Mucosa of descending colon (tissue), 3 donors: ENCODE measurements at regions not wholly inside any gene's neighbourhood (a gene's known extent, or its start where the extent isn't known, plus 50 kb on each side); places are given as distances from the start of the nearest gene placed in this dataset.
A peak's percentile ranks its signal among the peaks of the same experiment; 100 is the strongest.

Experiments used
- ATAC-seq: fragments of 200-7000 bp; cut with Tn5 transposase; one replicate; pipeline ENCODE4 v1.9.1; 2020; ENCODE audit warnings: mild to moderate bottlenecking, moderate library complexity
- DNase-seq, 3 donors: peaks; one replicate each; pipeline ENCODE4 v3.0.0-alpha.2; 2020
- H3K36me3 ChIP-seq: fragments of 200-600 bp; one replicate; pipeline ENCODE4 v1.8.0; 2021; ENCODE audit warnings: low read depth, mild to moderate bottlenecking
- H3K4me1 ChIP-seq: fragments of 200-600 bp; one replicate; pipeline ENCODE4 v1.8.0; 2021; ENCODE audit warnings: low read depth, mild to moderate bottlenecking
- H3K4me3 ChIP-seq: fragments of 200-600 bp; one replicate; pipeline ENCODE4 v1.8.0; 2021; ENCODE audit warnings: mild to moderate bottlenecking
- H3K9me3 ChIP-seq: fragments of 200-600 bp; one replicate; pipeline ENCODE4 v1.8.0; 2021; ENCODE audit warnings: mild to moderate bottlenecking
- intact Hi-C, 2 donors: fragments of 100-400 bp; cut with DNase I in 1 of 2; cut with micrococcal nuclease in 1 of 2; formaldehyde crosslinking; loops; one replicate each; pipeline versions ENCODE4 v1.11.0 to v1.11.1; 2022; cut with DNase I, micrococcal nuclease
- TF ChIP-seq, protein P1 (sequence below): fragments of 200-600 bp; IDR thresholded peaks from one replicate; pipeline ENCODE4 v1.8.0; 2022; ENCODE audit warnings: antibody characterized with exemption, mild to moderate bottlenecking
- donor health status: DM: no; HTN: no; CAD: no; lungs with moderate emphysema.
- donor health status: DM: no; HTN: no; CAD: no.
- donor health status: DM: no; HTN: yes; CAD: no.

DNA sequence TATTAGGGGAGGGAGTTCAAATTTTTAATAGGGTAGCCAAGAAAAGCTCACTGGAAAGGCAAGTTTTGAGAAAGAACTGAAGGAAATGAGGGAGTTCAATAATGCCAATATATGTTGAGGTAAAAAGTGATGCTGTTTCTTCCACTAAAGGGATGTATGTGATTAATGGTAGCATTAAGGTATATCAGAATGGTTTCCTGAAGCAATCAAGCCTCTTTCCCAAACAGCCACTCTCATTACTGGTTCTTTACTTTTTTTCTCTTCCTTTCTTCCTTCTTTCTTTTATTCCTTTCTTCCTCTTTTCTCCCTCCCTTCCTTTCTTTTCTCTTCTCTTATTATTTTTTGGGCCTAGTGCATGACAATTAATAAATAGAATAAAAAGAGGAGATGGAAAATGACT, 433.5 kb downstream of the SATB2 start:
- Histone ChIP-seq H3K4me1 (no peaks in the 10 kb centered on the region), H3K36me3 (no peaks in the 10 kb centered on the region), H3K4me3 (no peak overlapping the region), H3K9me3 (no peaks in the 10 kb centered on the region)
- ATAC-seq (no peak), DNase-seq (no peak)
- intact Hi-C loops: no loop called here
- TF ChIP-seq, protein P1, sequence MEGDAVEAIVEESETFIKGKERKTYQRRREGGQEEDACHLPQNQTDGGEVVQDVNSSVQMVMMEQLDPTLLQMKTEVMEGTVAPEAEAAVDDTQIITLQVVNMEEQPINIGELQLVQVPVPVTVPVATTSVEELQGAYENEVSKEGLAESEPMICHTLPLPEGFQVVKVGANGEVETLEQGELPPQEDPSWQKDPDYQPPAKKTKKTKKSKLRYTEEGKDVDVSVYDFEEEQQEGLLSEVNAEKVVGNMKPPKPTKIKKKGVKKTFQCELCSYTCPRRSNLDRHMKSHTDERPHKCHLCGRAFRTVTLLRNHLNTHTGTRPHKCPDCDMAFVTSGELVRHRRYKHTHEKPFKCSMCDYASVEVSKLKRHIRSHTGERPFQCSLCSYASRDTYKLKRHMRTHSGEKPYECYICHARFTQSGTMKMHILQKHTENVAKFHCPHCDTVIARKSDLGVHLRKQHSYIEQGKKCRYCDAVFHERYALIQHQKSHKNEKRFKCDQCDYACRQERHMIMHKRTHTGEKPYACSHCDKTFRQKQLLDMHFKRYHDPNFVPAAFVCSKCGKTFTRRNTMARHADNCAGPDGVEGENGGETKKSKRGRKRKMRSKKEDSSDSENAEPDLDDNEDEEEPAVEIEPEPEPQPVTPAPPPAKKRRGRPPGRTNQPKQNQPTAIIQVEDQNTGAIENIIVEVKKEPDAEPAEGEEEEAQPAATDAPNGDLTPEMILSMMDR: no peak

DNA sequence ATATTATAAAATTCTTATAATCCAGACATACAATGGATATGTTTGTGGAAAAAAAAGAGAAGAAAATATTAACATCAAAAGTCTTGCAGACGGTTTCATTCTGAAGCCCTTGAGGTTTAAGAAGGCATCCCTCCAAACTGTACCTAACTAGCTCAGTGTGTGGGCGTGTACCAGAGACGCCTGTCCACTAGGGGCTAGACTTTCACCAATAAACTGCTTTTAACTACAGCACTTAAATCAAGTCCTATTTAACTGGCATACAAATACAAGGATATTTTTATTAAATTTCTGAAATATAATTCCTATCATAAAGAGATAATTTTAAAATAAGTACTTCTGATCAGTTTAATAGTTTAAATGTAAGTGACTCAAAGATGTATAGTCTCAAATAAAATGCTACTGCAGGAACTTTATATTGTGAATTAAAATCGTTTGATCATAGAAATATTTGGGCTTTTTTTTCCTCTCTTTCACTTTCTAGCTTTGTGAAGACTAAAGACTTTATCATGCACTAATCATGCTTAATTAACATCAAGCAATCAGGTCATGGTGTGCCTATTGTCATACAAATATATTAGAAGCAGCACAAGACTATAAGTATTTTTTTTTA, 437.7 kb downstream of the SATB2 start:
- H3K4me3 ChIP-seq: no peak overlapping the region
- DNase-seq (peak in 1 of 3 donors; percentile 24), ATAC-seq (no peak)
- no peaks in the 10 kb centered on the region for H3K4me1 ChIP-seq
- H3K9me3 ChIP-seq: no peaks in the 10 kb centered on the region
- TF ChIP-seq, protein P1: no peak
- intact Hi-C loops: no loop called here
- H3K36me3 ChIP-seq: no peaks in the 10 kb centered on the region

DNA sequence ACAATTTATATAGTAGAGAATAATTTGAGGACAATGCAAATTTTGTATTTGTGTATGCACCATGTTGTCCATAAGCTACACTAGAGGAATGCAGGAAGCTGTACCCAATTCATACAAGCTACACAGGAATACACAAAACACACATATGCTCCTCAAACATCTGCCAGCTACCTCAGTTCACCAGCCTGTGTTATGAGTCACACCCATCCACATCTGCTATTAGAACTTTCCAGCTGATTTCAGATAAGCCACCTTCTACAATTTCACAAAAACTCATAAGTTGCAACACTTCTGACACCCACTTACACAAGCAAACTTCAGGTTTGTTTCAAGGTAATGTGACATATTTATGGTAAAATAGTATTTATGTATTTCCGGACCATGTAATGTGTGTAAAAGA, 438.9 kb downstream of the SATB2 start:
- H3K4me1 ChIP-seq: no peaks in the 10 kb centered on the region
- intact Hi-C loops: no loop called here
- H3K36me3 ChIP-seq: no peaks in the 10 kb centered on the region
- no peak overlapping the region for H3K4me3 ChIP-seq
- no peak for ATAC-seq
- H3K9me3 ChIP-seq: no peaks in the 10 kb centered on the region
- TF ChIP-seq, protein P1: no peak
- DNase-seq: no peak

DNA sequence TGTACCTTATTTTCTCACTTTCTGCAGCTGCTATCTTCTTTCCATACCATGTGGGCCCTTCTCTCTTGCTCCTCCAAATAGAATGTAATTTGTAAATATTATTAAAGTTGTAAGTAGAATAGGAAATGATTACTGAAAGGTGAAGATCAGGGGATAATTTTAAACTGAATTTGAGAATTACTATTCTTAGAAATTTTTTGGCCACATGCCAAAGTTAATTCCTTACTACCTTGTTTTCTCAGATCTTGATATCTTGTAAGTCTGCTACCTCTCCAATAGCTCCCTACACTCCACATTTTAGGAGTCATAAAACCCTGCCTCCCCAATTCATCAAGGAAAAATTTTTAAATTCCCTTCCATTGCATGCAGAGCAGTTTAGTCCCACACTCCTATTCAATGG, 442.7 kb downstream of the SATB2 start:
- H3K36me3 ChIP-seq: no peaks in the 10 kb centered on the region
- TF ChIP-seq, protein P1: no peak

DNA sequence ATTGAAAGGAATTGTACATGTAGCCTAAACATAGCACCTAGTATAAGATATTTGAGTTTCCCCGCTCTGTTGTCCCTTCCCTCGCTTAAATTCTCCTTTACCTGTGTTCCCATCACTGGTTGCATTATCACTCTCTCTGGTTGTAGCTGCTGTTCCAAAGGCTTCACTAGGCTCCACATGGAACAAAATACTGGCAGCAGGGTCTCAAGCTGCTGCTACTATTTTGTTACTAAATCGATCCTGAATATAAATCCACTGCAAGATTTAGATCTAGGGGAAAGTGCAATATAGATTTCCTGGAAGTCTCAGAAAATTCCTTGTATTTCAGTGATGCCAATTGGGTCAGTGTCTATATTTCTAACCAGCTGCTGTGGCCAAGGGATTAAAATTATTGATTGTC, 443.5 kb downstream of the SATB2 start:
- no peak for DNase-seq
- ATAC-seq: no peak
- intact Hi-C loops: no loop called here

More for the DNA sequence above, 442.7 kb downstream of the SATB2 start:
- no peak overlapping the region for H3K4me3 ChIP-seq
- intact Hi-C loops: no loop called here
- no peak for DNase-seq
- no peaks in the 10 kb centered on the region for H3K4me1 ChIP-seq
- no peak for ATAC-seq
- no peaks in the 10 kb centered on the region for H3K9me3 ChIP-seq

More for the DNA sequence above, 443.5 kb downstream of the SATB2 start:
- no peaks in the 10 kb centered on the region for H3K9me3 ChIP-seq
- no peaks in the 10 kb centered on the region for H3K36me3 ChIP-seq
- TF ChIP-seq, protein P1: no peak
- no peak overlapping the region for H3K4me3 ChIP-seq
- H3K4me1 ChIP-seq: no peaks in the 10 kb centered on the region
